Osteoblast (primary cell): ENCODE measurements at regions not wholly inside any gene's neighbourhood (a gene's known extent, or its start where the extent isn't known, plus 50 kb on each side); places are given as distances from the start of the nearest gene placed in this dataset.

Experiments used
- DNase-seq: peaks from one replicate; pipeline ENCODE4 v3.0.0; 2011; ENCODE audit warnings: low spot score, mixed read lengths; ENCODE audit not compliant: insufficient read length; ENCODE audit errors: missing footprints
- H2AFZ ChIP-seq: 2 replicates; pipeline ENCODE4 v1.6.0; 2011; ENCODE audit warnings: mild to moderate bottlenecking, low read length
- H3K27ac ChIP-seq: 2 replicates; pipeline ENCODE4 v1.5.1; 2011; ENCODE audit warnings: mild to moderate bottlenecking, low read depth, low read length, moderate library complexity
- H3K27me3 ChIP-seq: 2 replicates; pipeline ENCODE4 v1.6.0; 2012; ENCODE audit warnings: mild to moderate bottlenecking, control low read depth, inconsistent platforms, low read length, moderate library complexity; ENCODE audit not compliant: insufficient read depth
- H3K36me3 ChIP-seq: 2 replicates; pipeline ENCODE4 v1.5.1; 2011; ENCODE audit warnings: mild to moderate bottlenecking, low read length, control low read depth, moderate library complexity; ENCODE audit not compliant: insufficient read depth
- H3K4me1 ChIP-seq: 2 replicates; pipeline ENCODE4 v1.5.1; 2011; ENCODE audit warnings: mild to moderate bottlenecking, low read length, control low read depth, moderate library complexity; ENCODE audit not compliant: insufficient read depth
- H3K4me2 ChIP-seq: 2 replicates; pipeline ENCODE4 v1.6.0; 2011; ENCODE audit warnings: mild to moderate bottlenecking, low read length; ENCODE audit not compliant: insufficient read depth
- H3K4me3 ChIP-seq: fragments of 200-600 bp; sonication (generic); 3 replicates; pipeline ENCODE4 v1.5.1; 2012; ENCODE audit warnings: mild to moderate bottlenecking, low read length, inconsistent platforms; ENCODE audit not compliant: insufficient read depth
- H3K79me2 ChIP-seq: 2 replicates; pipeline ENCODE4 v1.6.0; 2012; ENCODE audit warnings: mild to moderate bottlenecking, low read length, control low read depth, inconsistent platforms; ENCODE audit not compliant: insufficient read depth
- H3K9me3 ChIP-seq: 2 replicates; pipeline ENCODE4 v1.5.1; 2011; ENCODE audit warnings: low read depth, low read length, control low read depth
- H4K20me1 ChIP-seq: 2 replicates; pipeline ENCODE4 v1.6.0; 2012; ENCODE audit warnings: mild to moderate bottlenecking, low read length, control low read depth; ENCODE audit not compliant: insufficient read depth
- TF ChIP-seq, protein P1 (sequence below): IDR thresholded peaks from 2 replicates; pipeline ENCODE4 v1.5.1; 2011; ENCODE audit warnings: mild to moderate bottlenecking, low read depth, low read length, moderate library complexity; ENCODE audit errors: extremely low read depth

DNA sequence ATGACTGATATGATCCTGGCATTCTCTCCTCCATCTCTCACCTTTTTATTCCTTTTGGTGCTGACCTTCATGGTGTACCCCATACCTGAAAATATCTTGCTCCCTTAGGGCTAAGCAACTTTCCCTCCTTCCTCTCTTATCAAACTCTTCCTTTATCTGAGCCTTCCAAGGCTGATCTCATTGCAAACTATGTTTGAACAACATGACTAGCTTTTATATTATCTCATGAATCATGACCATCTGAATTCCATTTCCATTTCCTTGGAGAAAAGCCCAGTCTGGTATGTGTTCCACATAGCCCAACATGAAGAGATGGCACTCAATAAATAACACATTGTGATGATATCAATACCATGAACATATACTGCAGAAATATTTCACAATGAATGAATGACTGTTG lies 111.6 kb downstream of the TSPAN8 start:
- Histone ChIP-seq H3K4me1 (peaks cover 14% of the 10 kb centered on the region), H3K27me3 (no peaks in the 10 kb centered on the region), H4K20me1 (no peaks in the 10 kb centered on the region), H3K4me3 (no peak overlapping the region), H3K27ac (peak overlapping the region; percentile 32), H3K9me3 (no peaks in the 10 kb centered on the region), H3K36me3 (no peaks in the 10 kb centered on the region), H3K79me2 (no peaks in the 10 kb centered on the region), H2AFZ (no peak overlapping the region), H3K4me2 (peak overlapping the region; percentile 38)
- TF ChIP-seq, protein P1, sequence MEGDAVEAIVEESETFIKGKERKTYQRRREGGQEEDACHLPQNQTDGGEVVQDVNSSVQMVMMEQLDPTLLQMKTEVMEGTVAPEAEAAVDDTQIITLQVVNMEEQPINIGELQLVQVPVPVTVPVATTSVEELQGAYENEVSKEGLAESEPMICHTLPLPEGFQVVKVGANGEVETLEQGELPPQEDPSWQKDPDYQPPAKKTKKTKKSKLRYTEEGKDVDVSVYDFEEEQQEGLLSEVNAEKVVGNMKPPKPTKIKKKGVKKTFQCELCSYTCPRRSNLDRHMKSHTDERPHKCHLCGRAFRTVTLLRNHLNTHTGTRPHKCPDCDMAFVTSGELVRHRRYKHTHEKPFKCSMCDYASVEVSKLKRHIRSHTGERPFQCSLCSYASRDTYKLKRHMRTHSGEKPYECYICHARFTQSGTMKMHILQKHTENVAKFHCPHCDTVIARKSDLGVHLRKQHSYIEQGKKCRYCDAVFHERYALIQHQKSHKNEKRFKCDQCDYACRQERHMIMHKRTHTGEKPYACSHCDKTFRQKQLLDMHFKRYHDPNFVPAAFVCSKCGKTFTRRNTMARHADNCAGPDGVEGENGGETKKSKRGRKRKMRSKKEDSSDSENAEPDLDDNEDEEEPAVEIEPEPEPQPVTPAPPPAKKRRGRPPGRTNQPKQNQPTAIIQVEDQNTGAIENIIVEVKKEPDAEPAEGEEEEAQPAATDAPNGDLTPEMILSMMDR: no peak
- DNase-seq: peak; percentile 49

DNA sequence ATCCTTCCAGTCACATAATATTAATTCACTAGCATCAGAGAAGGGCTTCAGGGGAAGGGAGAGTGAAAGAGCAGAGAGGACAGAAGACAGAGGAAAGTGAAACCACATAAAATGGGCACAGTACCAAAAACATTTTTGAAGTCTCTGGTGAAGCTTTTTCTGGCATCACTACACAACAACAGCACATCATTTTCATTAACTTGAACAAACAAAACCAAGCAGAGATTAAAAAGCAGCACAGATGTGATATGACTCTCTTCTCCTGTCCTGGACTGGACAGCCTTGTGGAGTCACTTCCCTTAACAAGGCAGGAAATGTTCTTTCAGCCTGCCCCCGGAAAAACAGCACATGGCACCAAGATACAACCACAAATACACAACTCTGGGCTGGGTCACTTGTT lies 112.0 kb downstream of the TSPAN8 start:
- H3K79me2 ChIP-seq: no peaks in the 10 kb centered on the region
- TF ChIP-seq, protein P1: no peak

DNA sequence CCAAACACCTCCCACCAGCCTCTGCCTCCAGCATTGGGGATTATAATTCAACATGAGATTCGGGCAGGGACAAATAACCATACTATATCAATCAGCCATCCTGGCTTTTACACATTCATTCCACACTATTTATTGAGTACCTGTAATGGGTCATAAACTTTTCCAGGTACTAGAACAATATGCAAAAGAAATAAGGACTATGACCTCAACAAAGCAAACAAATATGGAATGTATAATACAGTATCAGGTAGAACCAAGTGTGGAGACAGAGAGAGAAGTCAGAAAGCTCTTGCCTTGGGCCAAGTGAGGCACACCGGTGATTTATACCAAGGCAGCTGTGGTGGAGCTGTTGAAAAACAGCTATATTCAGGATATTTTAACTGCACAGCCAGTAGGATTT lies 116.3 kb downstream of the TSPAN8 start:
- Histone ChIP-seq H3K4me3 (no peak overlapping the region), H3K79me2 (no peaks in the 10 kb centered on the region)
- no peak for DNase-seq

More for the DNA sequence above, 112.0 kb downstream of the TSPAN8 start:
- H3K27ac ChIP-seq: peak overlapping the region; percentile 32
- DNase-seq: peak; percentile 77
- no peaks in the 10 kb centered on the region for H4K20me1 ChIP-seq
- no peak overlapping the region for H2AFZ ChIP-seq
- no peaks in the 10 kb centered on the region for H3K36me3 ChIP-seq
- H3K9me3 ChIP-seq: no peaks in the 10 kb centered on the region
- H3K4me3 ChIP-seq: no peak overlapping the region
- peaks cover 14% of the 10 kb centered on the region for H3K4me1 ChIP-seq
- no peaks in the 10 kb centered on the region for H3K27me3 ChIP-seq
- peak overlapping the region; percentile 38 for H3K4me2 ChIP-seq

DNA sequence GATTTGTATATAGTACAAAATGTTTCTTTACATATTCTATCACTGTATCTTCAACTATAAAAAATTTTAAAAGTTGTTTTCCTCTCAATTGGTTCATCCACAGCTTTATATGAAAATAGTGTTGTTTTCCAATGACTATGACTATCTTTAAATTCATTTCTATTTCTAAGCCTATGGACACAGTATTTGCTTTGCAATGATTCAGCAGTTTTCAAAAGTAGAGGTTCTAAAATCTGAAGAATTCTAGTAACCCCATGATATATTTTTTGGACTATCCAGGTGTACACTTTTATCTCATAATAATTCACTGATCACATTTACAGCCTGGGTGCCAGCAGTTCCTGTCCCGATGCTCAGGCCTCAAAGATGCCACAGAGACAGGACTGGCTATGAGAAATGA lies 118.4 kb upstream of the PTPRR start:
- Histone ChIP-seq H3K36me3 (no peaks in the 10 kb centered on the region), H3K27ac (no peak overlapping the region), H3K79me2 (no peaks in the 10 kb centered on the region), H3K4me2 (no peak overlapping the region), H4K20me1 (no peaks in the 10 kb centered on the region), H3K27me3 (no peaks in the 10 kb centered on the region), H3K4me3 (no peak overlapping the region), H2AFZ (no peak overlapping the region), H3K9me3 (no peaks in the 10 kb centered on the region), H3K4me1 (no peaks in the 10 kb centered on the region)
- DNase-seq: no peak
- TF ChIP-seq, protein P1: no peak

More for the DNA sequence above, 116.3 kb downstream of the TSPAN8 start:
- TF ChIP-seq, protein P1: no peak
- Histone ChIP-seq H4K20me1 (no peaks in the 10 kb centered on the region), H2AFZ (no peak overlapping the region), H3K36me3 (no peaks in the 10 kb centered on the region), H3K27ac (no peak overlapping the region), H3K27me3 (no peaks in the 10 kb centered on the region), H3K4me2 (no peak overlapping the region), H3K9me3 (no peaks in the 10 kb centered on the region), H3K4me1 (peaks cover 14% of the 10 kb centered on the region)
